ENCODE measurements at regions not wholly inside any gene's neighbourhood (a gene's known extent, or its start where the extent isn't known, plus 50 kb on each side); places are given as distances from the start of the nearest gene placed in this dataset.

- no peak for TF ChIP-seq CTCF (IDR thresholded peaks at IDR 0.05)
- TF ChIP-seq POLR2A (IDR thresholded peaks at IDR 0.05) = no peak
- no peak for TF ChIP-seq POLR2AphosphoS5 (IDR thresholded peaks at IDR 0.05)
Measured at GRCh38 chr22:44380756-44381486, 68.2 kb upstream of the SHISAL1 start.
